CD14-positive monocyte (primary cell): ENCODE measurements at regions not wholly inside any gene's neighbourhood (a gene's known extent, or its start where the extent isn't known, plus 50 kb on each side); places are given as distances from the start of the nearest gene placed in this dataset.

Source experiments
- DNase-seq, 3 donors: peaks; one replicate each; pipeline ENCODE4 v3.0.0-alpha.2; 2011 to 2022
- H2AFZ ChIP-seq: 2 replicates; pipeline ENCODE4 v1.6.0; 2012; ENCODE audit warnings: mild to moderate bottlenecking, low read depth, low read length, inconsistent platforms; ENCODE audit not compliant: insufficient read depth, poor library complexity, severe bottlenecking
- H3K27ac ChIP-seq, 2 donors: 1 replicate in 1 of 2; 2 replicates in 1 of 2; pipeline ENCODE4 v1.5.1; 2012 to 2013; ENCODE audit warnings: low read length in 2 of 2, control low read depth in 1 of 2, inconsistent platforms in 1 of 2, low read depth in 1 of 2, mild to moderate bottlenecking in 1 of 2
- H3K27me3 ChIP-seq, 2 donors: one replicate each; pipeline versions ENCODE4 v1.6.0 to v1.6.1; 2011 to 2013; ENCODE audit warnings: low read length in 2 of 2; ENCODE audit not compliant: control insufficient read depth in 2 of 2, insufficient read depth in 2 of 2
- H3K36me3 ChIP-seq, 2 donors: replicated peaks in 1 of 2; 1 replicate in 1 of 2; 2 replicates in 1 of 2; pipeline versions ENCODE4 v1.5.1 to v1.6.1; 2012 to 2013; ENCODE audit warnings: low read length in 2 of 2, control low read depth in 1 of 2, inconsistent platforms in 1 of 2, mild to moderate bottlenecking in 1 of 2; ENCODE audit not compliant: insufficient read depth in 2 of 2, control insufficient read depth in 1 of 2
- H3K4me1 ChIP-seq, 2 donors: 1 replicate in 1 of 2; 2 replicates in 1 of 2; pipeline versions ENCODE4 v1.5.1 to v1.6.1; 2012 to 2013; ENCODE audit warnings: low read length in 2 of 2, control low read depth in 1 of 2, inconsistent platforms in 1 of 2, mild to moderate bottlenecking in 1 of 2, moderate library complexity in 1 of 2; ENCODE audit not compliant: insufficient read depth in 2 of 2, control insufficient read depth in 1 of 2
- H3K4me2 ChIP-seq: replicated peaks from 2 replicates; pipeline ENCODE3; 2012; ENCODE audit warnings: low read length, moderate library complexity, mild to moderate bottlenecking; ENCODE audit not compliant: poor library complexity, severe bottlenecking; ENCODE audit errors: extremely low read depth
- H3K4me3 ChIP-seq, 3 experiments: fragments of 200-600 bp in 1 of 3; sonication (generic) in 1 of 3; replicated peaks in 1 of 3; 1 replicate in 2 of 3; 2 replicates in 1 of 3; pipeline ENCODE4 v1.5.1; 2011 to 2013; ENCODE audit warnings: low read length in 3 of 3, mild to moderate bottlenecking in 3 of 3, control low read depth in 2 of 3, low read depth in 2 of 3, inconsistent platforms in 1 of 3, moderate library complexity in 1 of 3
- H3K79me2 ChIP-seq: 2 replicates; pipeline ENCODE4 v1.6.0; 2012; ENCODE audit warnings: mild to moderate bottlenecking, control low read depth, inconsistent platforms, low read length, moderate library complexity; ENCODE audit not compliant: insufficient read depth
- H3K9ac ChIP-seq: 2 replicates; pipeline ENCODE4 v1.6.0; 2017; ENCODE audit warnings: low read length, mild to moderate bottlenecking; ENCODE audit not compliant: insufficient read depth, poor library complexity, severe bottlenecking
- H3K9me3 ChIP-seq, 2 donors: replicated peaks in 1 of 2; 1 replicate in 1 of 2; 2 replicates in 1 of 2; pipeline versions ENCODE4 v1.5.1 to v1.6.1; 2012 to 2013; ENCODE audit warnings: low read length in 2 of 2, control low read depth in 1 of 2; ENCODE audit not compliant: control insufficient read depth in 1 of 2, insufficient read depth in 1 of 2
- H4K20me1 ChIP-seq: 2 replicates; pipeline ENCODE4 v1.6.0; 2012; ENCODE audit warnings: mild to moderate bottlenecking, low read length, control low read depth, moderate library complexity; ENCODE audit not compliant: insufficient read depth
- H3K27ac Mint-ChIP-seq, 7 donors: one replicate each; pipeline ENCODE4 v1.8.0; 2020; ENCODE audit warnings: mild to moderate bottlenecking in 7 of 7, mixed read lengths in 7 of 7, moderate library complexity in 6 of 7, inconsistent platforms in 2 of 7
- H3K27me3 Mint-ChIP-seq, 3 donors: one replicate each; pipeline ENCODE4 v1.8.0; 2021 to 2022; ENCODE audit warnings: low read depth in 3 of 3, mild to moderate bottlenecking in 3 of 3, mixed read lengths in 3 of 3, moderate library complexity in 3 of 3, inconsistent platforms in 1 of 3
- H3K36me3 Mint-ChIP-seq, 2 donors: one replicate each; pipeline ENCODE4 v1.8.0; 2020; ENCODE audit warnings: mixed read lengths in 2 of 2, inconsistent platforms in 1 of 2, mild to moderate bottlenecking in 1 of 2
- H3K4me1 Mint-ChIP-seq: one replicate; pipeline ENCODE4 v1.8.0; 2020; ENCODE audit warnings: mild to moderate bottlenecking, mixed read lengths
- H3K4me3 Mint-ChIP-seq, 2 donors: one replicate each; pipeline ENCODE4 v1.8.0; 2020; ENCODE audit warnings: mild to moderate bottlenecking in 2 of 2, mixed read lengths in 2 of 2, moderate library complexity in 1 of 2
- H3K9me3 Mint-ChIP-seq, 7 donors: one replicate each; pipeline ENCODE4 v1.8.0; 2020 to 2022; ENCODE audit warnings: mixed read lengths in 7 of 7, mild to moderate bottlenecking in 6 of 7, moderate library complexity in 6 of 7, inconsistent platforms in 2 of 7
- WGBS: methylation state at CpG from one replicate; pipeline ENCODE4 v1.1.5; 2013; ENCODE audit warnings: missing lambda C conversion rate; ENCODE audit not compliant: insufficient coverage; 5-methylcytosine and 5-hydroxymethylcytosine counted together
- intact Hi-C, 2 donors: fragments of 100-400 bp; cut with micrococcal nuclease; formaldehyde crosslinking; loops; one replicate each; pipeline versions ENCODE4 v1.15.0 to v1.15.1; 2023
- TF ChIP-seq, protein P1 (sequence below): fragments of 200-600 bp; IDR thresholded peaks from one replicate; pipeline ENCODE4 v1.8.0; 2022; ENCODE audit warnings: antibody characterized with exemption, mild to moderate bottlenecking

DNA sequence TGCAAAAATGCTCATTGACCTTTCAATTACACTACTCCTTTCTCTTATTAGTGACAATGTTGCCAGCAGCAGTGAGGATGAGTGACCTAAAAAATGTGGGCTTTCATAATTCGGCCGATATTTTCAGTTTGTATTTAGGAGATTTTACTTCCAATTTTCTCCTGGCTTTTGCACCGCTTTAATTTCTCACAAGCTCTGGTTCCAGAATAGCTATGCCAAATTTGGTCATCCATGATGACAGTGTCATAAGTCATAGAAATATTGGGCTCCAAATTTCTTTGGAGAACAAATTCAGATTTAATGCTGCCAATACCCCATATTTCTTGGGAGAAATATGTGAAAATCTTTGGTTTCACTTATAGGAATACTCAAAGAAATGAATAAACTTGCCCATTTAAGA is 187.7 kb upstream of the HCCS start:
- no peak for DNase-seq
- H3K4me1 Mint-ChIP-seq = no peaks in the 10 kb centered on the region

DNA sequence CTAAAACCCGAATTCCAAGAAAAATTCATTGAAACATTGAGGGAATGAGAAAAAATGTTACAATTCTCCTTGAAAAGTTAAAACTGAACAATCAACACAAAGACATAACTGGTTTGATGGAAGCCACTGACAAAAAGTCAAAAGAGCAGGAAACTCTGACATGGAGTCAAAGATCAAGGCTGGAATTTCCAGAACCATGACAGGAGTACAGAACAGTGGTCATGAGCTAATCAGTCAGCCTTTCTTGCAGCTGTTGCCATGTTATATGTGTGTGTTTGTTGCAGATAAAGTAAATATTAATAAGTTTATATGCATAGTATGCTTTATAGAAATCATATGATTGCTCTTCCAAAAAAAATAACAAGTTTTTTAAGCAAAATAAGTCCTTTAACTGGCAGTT is 184.7 kb upstream of the HCCS start:
- Histone ChIP-seq H3K4me1 (no peaks in the 10 kb centered on the region), H3K27ac (no peak overlapping the region), H4K20me1 (no peaks in the 10 kb centered on the region), H3K27me3 (no peaks in the 10 kb centered on the region), H3K9ac (no peak overlapping the region), H3K79me2 (no peaks in the 10 kb centered on the region), H3K4me2 (no peak overlapping the region), H3K9me3 (peaks cover 8 to 11% of the 10 kb centered on the region in 2 donors), H3K4me3 (no peak overlapping the region), H3K36me3 (no peaks in the 10 kb centered on the region), H2AFZ (no peak overlapping the region)
- Mint-ChIP-seq H3K27me3 (peaks cover 0 to 1% (median 0%) of the 10 kb centered on the region in 3 donors), H3K4me1 (no peaks in the 10 kb centered on the region), H3K36me3 (no peaks in the 10 kb centered on the region), H3K9me3 (peaks cover 0 to 20% (median 6%) of the 10 kb centered on the region in 7 donors), H3K27ac (no peak overlapping the region), H3K4me3 (no peak overlapping the region)
- DNase-seq = no peak
- intact Hi-C loops = no loop called here
- WGBS = no CpG with 5 or more reads among the region's 1 CpG
- TF ChIP-seq, protein P1, sequence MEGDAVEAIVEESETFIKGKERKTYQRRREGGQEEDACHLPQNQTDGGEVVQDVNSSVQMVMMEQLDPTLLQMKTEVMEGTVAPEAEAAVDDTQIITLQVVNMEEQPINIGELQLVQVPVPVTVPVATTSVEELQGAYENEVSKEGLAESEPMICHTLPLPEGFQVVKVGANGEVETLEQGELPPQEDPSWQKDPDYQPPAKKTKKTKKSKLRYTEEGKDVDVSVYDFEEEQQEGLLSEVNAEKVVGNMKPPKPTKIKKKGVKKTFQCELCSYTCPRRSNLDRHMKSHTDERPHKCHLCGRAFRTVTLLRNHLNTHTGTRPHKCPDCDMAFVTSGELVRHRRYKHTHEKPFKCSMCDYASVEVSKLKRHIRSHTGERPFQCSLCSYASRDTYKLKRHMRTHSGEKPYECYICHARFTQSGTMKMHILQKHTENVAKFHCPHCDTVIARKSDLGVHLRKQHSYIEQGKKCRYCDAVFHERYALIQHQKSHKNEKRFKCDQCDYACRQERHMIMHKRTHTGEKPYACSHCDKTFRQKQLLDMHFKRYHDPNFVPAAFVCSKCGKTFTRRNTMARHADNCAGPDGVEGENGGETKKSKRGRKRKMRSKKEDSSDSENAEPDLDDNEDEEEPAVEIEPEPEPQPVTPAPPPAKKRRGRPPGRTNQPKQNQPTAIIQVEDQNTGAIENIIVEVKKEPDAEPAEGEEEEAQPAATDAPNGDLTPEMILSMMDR = no peak

More for the DNA sequence above, 187.7 kb upstream of the HCCS start:
- Histone ChIP-seq H3K9ac (no peak overlapping the region), H3K9me3 (peaks cover 3 to 8% of the 10 kb centered on the region in 2 donors), H3K79me2 (no peaks in the 10 kb centered on the region), H3K27me3 (no peaks in the 10 kb centered on the region), H3K4me3 (no peak overlapping the region), H3K4me1 (no peaks in the 10 kb centered on the region), H3K27ac (no peak overlapping the region), H2AFZ (no peak overlapping the region), H3K36me3 (no peaks in the 10 kb centered on the region), H4K20me1 (no peaks in the 10 kb centered on the region), H3K4me2 (no peak overlapping the region)
- TF ChIP-seq, protein P1 = no peak
- Mint-ChIP-seq H3K36me3 (no peaks in the 10 kb centered on the region), H3K27ac (no peak overlapping the region), H3K27me3 (no peaks in the 10 kb centered on the region), H3K9me3 (peaks cover 0 to 14% (median 8%) of the 10 kb centered on the region in 7 donors), H3K4me3 (no peak overlapping the region)
- WGBS = 100% methylated on average over 2 of the region's 3 CpGs
- intact Hi-C loops = no loop called here
